KMS-11 (cell line): ENCODE measurements at regions not wholly inside any gene's neighbourhood (a gene's known extent, or its start where the extent isn't known, plus 50 kb on each side); places are given as distances from the start of the nearest gene placed in this dataset.
"Not testable (repeated sequence)": the region's sequence is repeated elsewhere in the genome, so short reads cannot be mapped to it uniquely, and the experiment has no call there.

ENCODE experiments used
- H2AFZ ChIP-seq: fragments of 200-600 bp; sonication (generic); 2 replicates; pipeline ENCODE4 v1.6.1; 2016; ENCODE audit warnings: antibody characterized with exemption, mixed run types, low read depth
- H3K27ac ChIP-seq: fragments of 200-600 bp; sonication (generic); 2 replicates; pipeline ENCODE4 v1.6.1; 2016; ENCODE audit warnings: mild to moderate bottlenecking, mixed run types
- H3K27me3 ChIP-seq: fragments of 200-600 bp; sonication (generic); 2 replicates; pipeline ENCODE4 v1.6.1; 2017; ENCODE audit warnings: mild to moderate bottlenecking, low read depth, mixed run types, moderate library complexity; ENCODE audit not compliant: insufficient read depth
- H3K36me3 ChIP-seq: fragments of 200-600 bp; sonication (generic); 2 replicates; pipeline ENCODE4 v1.6.1; 2017; ENCODE audit warnings: mild to moderate bottlenecking, mixed run types; ENCODE audit not compliant: insufficient read depth
- H3K4me1 ChIP-seq: fragments of 200-600 bp; sonication (generic); 2 replicates; pipeline ENCODE4 v1.6.1; 2016; ENCODE audit warnings: mild to moderate bottlenecking, low read depth, mixed run types; ENCODE audit not compliant: poor library complexity, severe bottlenecking
- H3K4me2 ChIP-seq: fragments of 200-600 bp; sonication (generic); 2 replicates; pipeline ENCODE4 v1.7.0; 2016; ENCODE audit warnings: mild to moderate bottlenecking, mixed run types
- H3K4me3 ChIP-seq: fragments of 200-600 bp; sonication (generic); IDR thresholded peaks from 2 replicates; pipeline ENCODE4 v1.6.1; 2017; ENCODE audit warnings: low read depth, low read length, mixed read lengths; ENCODE audit not compliant: insufficient read depth
- H3K79me2 ChIP-seq: fragments of 200-600 bp; sonication (generic); 2 replicates; pipeline ENCODE4 v1.6.1; 2016; ENCODE audit warnings: low read depth, mixed run types; ENCODE audit not compliant: insufficient read depth
- H3K9ac ChIP-seq: fragments of 200-600 bp; sonication (generic); 2 replicates; pipeline ENCODE4 v1.6.1; 2016; ENCODE audit warnings: mild to moderate bottlenecking, mixed run types
- H4K20me1 ChIP-seq: fragments of 200-600 bp; sonication (generic); 2 replicates; pipeline ENCODE4 v1.6.1; 2016; ENCODE audit warnings: mild to moderate bottlenecking, mixed run types; ENCODE audit not compliant: insufficient read depth
- TF ChIP-seq, protein P1 (sequence below): fragments of 200-600 bp; sonication (generic); conservative IDR thresholded peaks from 2 replicates; pipeline ENCODE4 v1.6.1; 2017; ENCODE audit warnings: low read depth, mild to moderate bottlenecking, antibody characterized with exemption, low read length, moderate library complexity, mixed read lengths

GRCh38 chr10:52368725-52369124 is 54.6 kb downstream of the DKK1 start:
- H3K4me3 ChIP-seq, result no peak overlapping the region
- no peaks in the 10 kb centered on the region for H3K27me3 ChIP-seq
- H3K4me2 ChIP-seq, result no peak overlapping the region
- no peak overlapping the region for H3K9ac ChIP-seq
- H4K20me1 ChIP-seq, result no peaks in the 10 kb centered on the region
- no peak overlapping the region for H2AFZ ChIP-seq
- TF ChIP-seq, protein P1, sequence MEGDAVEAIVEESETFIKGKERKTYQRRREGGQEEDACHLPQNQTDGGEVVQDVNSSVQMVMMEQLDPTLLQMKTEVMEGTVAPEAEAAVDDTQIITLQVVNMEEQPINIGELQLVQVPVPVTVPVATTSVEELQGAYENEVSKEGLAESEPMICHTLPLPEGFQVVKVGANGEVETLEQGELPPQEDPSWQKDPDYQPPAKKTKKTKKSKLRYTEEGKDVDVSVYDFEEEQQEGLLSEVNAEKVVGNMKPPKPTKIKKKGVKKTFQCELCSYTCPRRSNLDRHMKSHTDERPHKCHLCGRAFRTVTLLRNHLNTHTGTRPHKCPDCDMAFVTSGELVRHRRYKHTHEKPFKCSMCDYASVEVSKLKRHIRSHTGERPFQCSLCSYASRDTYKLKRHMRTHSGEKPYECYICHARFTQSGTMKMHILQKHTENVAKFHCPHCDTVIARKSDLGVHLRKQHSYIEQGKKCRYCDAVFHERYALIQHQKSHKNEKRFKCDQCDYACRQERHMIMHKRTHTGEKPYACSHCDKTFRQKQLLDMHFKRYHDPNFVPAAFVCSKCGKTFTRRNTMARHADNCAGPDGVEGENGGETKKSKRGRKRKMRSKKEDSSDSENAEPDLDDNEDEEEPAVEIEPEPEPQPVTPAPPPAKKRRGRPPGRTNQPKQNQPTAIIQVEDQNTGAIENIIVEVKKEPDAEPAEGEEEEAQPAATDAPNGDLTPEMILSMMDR, result no peak
- no peaks in the 10 kb centered on the region for H3K79me2 ChIP-seq
- no peaks in the 10 kb centered on the region for H3K4me1 ChIP-seq
- no peaks in the 10 kb centered on the region for H3K36me3 ChIP-seq
- H3K27ac ChIP-seq, result no peak overlapping the region

DNA sequence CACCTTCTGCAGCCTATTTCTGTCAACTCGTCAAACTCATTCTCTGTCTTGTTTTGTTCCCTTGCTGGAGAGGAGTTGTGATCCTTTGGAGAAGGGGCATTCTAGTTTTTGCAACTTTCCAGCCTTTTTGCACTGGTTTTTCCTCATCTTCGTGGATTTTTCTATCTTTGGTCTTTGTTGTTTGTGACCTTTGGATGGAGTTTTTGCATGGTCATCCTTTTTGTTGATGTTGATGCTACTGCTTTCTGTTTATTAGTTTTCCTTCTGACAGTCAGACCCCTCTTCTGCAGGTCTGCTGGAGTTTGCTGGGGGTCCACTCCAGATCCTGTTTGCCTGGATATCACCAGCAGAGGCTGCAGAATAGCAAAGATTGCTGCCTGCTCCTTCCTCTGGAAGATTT is 60.1 kb downstream of the DKK1 start:
- not testable (repeated sequence) for H3K4me1 ChIP-seq

DNA sequence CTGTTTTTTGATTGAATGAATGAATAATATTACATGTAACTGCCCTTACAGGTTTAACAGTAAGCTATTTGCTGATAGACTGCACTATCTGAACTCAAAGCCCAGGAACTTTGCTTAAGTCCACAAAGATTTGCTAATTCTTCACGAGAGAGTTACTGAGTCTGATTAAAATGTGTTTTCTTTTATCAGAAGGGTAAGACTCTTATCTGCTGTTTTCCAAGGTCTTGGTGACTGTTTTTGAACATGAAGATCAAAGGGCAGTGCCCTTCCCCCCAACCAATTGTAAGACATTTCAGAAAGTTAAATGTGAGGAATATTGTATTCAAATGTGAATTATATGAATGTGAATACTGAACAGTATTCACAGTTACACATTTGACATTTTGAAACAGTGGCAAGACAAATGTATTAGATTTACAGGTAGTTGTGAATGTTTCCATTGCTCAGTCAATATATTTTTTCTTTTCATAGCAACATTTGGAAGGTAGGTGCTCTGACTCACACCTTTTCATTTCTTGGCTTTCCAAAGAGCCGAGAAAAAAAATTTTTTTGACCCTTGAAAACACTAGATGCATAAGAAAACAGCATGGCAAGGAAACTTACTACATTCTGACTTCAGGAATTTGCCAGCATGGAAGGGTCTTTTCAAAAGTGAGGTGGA is 62.7 kb downstream of the DKK1 start:
- Histone ChIP-seq H3K9ac (no peak overlapping the region), H2AFZ (no peak overlapping the region), H3K36me3 (no peaks in the 10 kb centered on the region), H4K20me1 (no peaks in the 10 kb centered on the region), H3K27ac (no peak overlapping the region), H3K4me2 (no peak overlapping the region), H3K79me2 (no peaks in the 10 kb centered on the region), H3K27me3 (no peaks in the 10 kb centered on the region; the same call in 1 of the 2 replicates), H3K4me1 (no peaks in the 10 kb centered on the region), H3K4me3 (no peak overlapping the region)
- TF ChIP-seq, protein P1, result no peak

More for the DNA sequence above, 60.1 kb downstream of the DKK1 start:
- not testable (repeated sequence) for H3K4me3 ChIP-seq, H3K9ac ChIP-seq, H3K36me3 ChIP-seq, H2AFZ ChIP-seq, H3K27ac ChIP-seq, H4K20me1 ChIP-seq, H3K4me2 ChIP-seq, H3K79me2 ChIP-seq, H3K27me3 ChIP-seq

GRCh38 chr10:52378124-52378523 is 64.0 kb downstream of the DKK1 start:
- H3K27ac ChIP-seq, result no peak overlapping the region

DNA sequence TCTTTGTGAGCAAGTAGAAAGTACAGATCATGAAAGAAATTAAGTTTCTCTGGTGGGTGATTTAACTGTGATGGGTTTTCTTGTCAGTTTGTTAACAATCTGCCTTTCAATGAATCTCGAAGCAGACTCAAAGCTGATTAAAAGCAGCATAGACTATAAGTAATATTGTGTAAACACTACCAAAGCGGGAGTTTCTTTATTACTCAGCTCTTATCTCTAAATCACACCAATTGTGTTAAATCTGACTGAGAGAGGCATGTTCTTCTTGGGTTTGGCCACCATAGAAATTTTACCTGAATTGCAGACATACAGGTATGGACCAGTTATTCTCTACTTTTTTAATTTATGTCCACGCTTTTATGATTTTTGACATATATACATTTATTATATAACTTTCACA is 65.2 kb downstream of the DKK1 start:
- no peak overlapping the region for H3K27ac ChIP-seq
- no peak overlapping the region for H3K4me2 ChIP-seq
- H2AFZ ChIP-seq, result no peak overlapping the region
- no peak overlapping the region for H3K9ac ChIP-seq
- no peaks in the 10 kb centered on the region for H3K79me2 ChIP-seq
- TF ChIP-seq, protein P1, result no peak
- no peak overlapping the region for H3K4me3 ChIP-seq
- no peaks in the 10 kb centered on the region for H4K20me1 ChIP-seq
- no peaks in the 10 kb centered on the region for H3K4me1 ChIP-seq
- no peaks in the 10 kb centered on the region for H3K36me3 ChIP-seq
- H3K27me3 ChIP-seq, result no peaks in the 10 kb centered on the region; the same call in 1 of the 2 replicates

More at GRCh38 chr10:52378124-52378523, 64.0 kb downstream of the DKK1 start:
- no peak overlapping the region for H2AFZ ChIP-seq
- H3K4me1 ChIP-seq, result no peaks in the 10 kb centered on the region
- H3K79me2 ChIP-seq, result no peaks in the 10 kb centered on the region
- H3K36me3 ChIP-seq, result no peaks in the 10 kb centered on the region
- TF ChIP-seq, protein P1, result no peak
- no peak overlapping the region for H3K4me2 ChIP-seq
- no peak overlapping the region for H3K4me3 ChIP-seq
- no peaks in the 10 kb centered on the region for H4K20me1 ChIP-seq
- H3K9ac ChIP-seq, result no peak overlapping the region
- H3K27me3 ChIP-seq, result no peaks in the 10 kb centered on the region; the same call in 1 of the 2 replicates
